GM18499 (cell line): ENCODE measurements at regions not wholly inside any gene's neighbourhood (a gene's known extent, or its start where the extent isn't known, plus 50 kb on each side); places are given as distances from the start of the nearest gene placed in this dataset.
A peak's percentile ranks its signal among the peaks of the same experiment; 100 is the strongest.
"Not testable (repeated sequence)": the region's sequence is repeated elsewhere in the genome, so short reads cannot be mapped to it uniquely, and the experiment has no call there.

ENCODE experiments used
- ATAC-seq: cut with Tn5 transposase; IDR thresholded peaks from one replicate; pipeline ENCODE4 v1.9.1; 2021; ENCODE audit warnings: moderate number of reproducible peaks; ENCODE audit not compliant: insufficient read depth, unreplicated experiment

DNA sequence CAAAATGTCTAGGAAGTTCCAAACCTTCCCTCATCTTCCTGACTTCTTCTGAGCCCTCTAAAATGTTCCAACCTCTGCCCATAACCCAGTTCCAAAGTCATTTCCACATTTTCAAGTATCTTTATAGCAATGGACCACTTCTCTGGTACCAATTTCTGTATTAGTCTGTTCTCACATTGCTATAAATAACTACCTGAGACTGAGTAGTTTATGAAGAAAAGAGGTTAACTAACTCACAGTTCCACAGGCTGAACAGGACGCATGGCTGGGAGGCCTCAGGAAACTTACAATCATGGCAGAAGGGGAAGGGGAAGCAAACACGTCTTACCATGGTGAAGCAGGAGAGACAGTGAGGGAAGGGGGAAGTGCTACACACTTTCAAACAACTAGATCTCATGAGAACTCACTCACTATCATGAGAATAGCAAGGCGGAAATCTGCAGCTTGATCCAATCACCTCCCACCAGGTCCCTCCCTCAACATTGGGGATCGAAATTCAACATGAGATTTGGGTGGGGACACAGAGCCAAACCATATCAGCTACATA, 213.2 kb upstream of the MGAT5 start:
- ATAC-seq = not testable (repeated sequence)

DNA sequence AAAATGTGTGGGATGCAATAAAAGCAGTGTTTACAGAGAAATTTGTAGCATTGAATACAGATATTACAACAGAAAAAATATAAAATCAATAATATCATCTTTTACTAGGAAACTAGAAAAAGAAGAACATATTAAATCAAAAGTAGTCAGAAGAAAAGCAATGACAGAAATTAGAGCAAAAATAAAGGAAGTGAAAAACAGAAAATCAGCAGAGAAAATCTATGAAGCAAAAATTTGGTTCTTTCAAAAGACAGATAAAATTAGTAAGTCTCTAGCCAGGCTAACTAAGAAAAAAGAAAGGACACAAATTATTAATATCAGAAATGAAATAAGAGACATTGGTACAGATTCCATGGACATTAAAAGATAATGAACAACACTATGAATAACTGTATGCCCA, 212.0 kb upstream of the MGAT5 start:
- ATAC-seq = no peak

DNA sequence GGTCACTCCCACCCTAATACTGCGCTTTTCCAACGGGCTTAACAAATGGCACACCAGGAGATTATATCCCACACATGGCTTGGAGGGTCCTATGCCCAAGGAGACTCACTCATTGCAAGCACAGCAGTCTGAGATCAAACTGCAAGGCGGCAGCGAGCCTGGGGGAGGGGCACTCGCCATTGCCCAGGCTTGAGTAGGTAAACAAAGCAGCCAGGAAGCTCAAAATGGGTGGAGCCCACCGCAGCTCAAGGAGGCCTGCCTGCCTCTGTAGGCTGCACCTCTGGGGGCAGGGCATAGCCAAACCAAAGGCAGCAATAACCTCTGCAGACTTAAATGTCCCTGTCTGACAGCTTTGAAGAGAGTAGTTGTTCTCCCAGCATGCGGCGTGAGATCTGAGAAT, 210.8 kb upstream of the MGAT5 start:
- ATAC-seq = not testable (repeated sequence)

DNA sequence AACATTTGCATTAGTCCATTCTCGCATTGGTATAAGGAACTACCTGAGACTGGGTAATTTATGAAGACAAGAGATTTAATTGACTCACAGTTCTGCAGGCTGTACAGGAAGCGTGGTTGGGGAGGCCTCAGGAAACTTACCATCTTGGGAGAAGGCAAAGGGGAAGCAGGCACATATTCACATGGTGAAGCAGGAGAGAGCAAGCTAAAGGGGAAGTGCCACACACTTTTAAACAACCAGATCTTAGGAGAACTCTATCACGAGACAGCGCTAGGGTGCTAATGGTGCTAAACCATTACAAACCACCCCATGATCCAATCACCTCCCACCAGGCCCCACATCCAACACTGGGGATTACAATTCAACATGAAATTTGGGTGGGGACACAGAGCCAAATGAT, 201.7 kb upstream of the MGAT5 start:
- no peak for ATAC-seq

DNA sequence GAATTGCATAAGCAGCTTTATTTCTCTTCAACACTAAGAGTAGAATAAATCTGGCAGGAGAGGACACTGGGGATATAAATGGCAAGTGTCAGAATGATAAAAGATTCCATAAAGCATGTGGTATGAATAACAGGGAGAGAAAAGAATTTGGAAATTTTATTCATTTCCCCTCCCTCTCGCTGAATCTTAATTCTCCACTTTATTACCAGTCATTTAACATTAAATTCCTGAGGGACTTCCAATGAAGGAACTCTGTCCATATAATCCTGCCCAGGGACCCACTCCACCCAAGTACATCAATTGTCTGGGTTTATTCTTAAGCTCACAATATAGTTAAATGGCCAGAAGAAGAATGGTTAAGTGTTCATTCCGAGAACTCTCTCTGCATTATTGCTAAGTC, 197.7 kb upstream of the MGAT5 start:
- no peak for ATAC-seq

DNA sequence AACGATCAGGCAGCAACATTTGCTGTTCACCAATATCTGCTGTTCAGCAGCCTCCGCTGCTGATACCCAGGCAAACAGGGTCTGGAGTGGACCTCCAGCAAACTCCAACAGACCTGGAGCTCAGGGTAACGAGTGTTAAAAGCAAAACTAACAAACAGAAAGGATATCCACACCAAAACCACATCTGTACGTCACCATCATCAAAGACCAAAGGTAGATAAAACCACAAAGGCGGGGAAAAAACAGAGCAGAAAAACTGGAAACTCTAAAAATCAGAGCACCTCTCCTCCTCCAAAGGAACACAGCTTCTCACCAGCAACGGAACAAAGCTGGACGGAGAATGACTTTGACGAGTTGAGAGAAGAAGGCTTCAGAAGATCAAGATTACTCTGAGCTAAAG, 192.8 kb upstream of the MGAT5 start:
- not testable (repeated sequence) for ATAC-seq

DNA sequence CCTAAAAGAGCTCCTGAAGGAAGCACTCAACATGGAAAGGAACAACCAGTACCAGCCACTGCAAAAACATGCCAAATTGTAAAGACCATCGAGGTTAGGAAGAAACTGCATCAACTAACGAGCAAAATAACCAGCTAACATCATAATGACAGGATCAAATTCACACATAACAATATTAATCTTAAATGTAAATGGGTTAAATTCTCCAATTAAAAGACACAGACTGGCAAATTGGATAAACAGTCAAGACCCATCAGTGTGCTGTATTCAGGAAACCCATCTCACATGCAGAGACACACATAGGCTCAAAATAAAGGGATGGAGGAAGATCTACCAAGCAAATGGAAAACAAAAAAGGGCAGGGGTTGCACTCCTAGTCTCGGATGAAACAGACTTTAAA, 191.6 kb upstream of the MGAT5 start:
- not testable (repeated sequence) for ATAC-seq

DNA sequence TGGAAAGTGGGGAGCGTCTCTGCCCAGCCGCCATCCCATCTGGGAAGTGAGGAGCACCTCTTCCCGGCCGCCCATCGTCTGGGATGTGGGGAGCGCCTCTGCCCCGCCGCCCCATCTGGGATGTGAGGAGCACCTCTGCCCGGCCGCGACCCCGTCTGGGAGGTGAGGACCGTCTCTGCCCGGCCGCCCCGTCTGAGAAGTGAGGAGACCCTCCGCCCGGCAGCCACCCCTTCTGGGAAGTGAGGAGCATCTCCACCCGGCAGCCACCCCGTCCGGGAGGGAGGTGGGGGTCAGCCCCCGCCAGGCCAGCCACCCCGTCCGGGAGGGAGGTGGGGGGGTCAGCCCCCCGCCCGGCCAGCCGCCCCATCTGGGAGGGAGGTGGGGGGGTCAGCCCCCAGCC, 190.0 kb upstream of the MGAT5 start:
- not testable (repeated sequence) for ATAC-seq

DNA sequence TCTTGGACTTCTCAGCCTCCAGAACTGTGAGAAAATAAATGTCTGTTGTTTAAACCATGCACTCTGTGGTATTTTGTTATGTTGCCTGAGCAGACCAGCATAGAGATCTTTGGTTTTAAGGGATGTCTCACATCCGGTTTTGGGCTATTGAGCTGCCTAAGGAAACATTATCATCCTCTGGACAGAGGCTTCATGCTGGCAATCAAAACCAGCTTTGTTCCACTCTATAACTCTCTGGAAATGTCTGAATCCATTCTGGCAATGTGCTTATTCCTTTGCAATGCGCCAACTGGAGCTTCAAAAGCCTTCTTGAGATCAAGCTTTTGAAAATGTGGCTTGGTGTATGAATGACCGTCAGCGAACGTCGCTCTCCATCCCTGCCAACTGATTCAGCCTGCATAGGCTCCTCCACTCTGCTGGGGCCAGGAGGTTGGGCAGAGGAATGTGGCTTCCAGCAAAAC, 183.6 kb upstream of the MGAT5 start:
- ATAC-seq = no peak

DNA sequence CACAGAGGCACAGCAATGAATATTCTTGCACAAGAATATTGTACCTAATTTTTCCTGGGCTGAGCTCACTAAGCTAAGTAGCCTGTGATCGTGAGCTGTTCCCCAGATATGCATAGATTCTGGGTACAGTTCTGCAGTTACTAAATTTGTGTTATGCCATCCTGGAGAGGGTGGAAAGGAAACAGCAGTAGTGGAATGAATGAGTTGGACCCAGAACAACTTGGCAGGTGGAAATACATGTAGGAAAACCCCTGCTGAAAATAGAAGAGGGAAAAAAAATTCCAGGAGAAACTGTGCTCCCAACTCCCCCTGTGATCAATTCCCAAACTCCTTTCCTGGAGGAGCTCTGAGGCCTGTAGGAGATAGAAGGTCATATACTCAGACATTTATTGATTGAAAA, 181.5 kb upstream of the MGAT5 start:
- no peak for ATAC-seq

DNA sequence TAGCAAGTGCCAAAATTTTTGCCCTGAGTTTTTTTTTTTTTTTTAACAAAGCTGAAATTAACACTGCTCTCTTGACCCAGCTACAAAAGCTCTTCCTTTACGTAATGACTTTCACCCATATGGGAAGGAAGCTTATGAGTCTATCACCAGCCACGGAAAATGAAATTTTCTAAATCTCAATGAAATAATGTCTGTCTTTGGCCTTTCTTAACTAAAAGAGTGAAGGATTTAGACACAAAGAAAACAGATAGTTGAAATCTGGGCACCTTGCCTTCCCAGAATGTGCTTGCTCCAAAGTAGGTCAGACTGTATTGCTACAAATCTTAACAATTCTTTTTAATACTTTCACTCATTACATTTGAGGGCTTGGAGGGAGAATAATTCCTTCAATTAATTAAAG, 180.8 kb upstream of the MGAT5 start:
- ATAC-seq = no peak

DNA sequence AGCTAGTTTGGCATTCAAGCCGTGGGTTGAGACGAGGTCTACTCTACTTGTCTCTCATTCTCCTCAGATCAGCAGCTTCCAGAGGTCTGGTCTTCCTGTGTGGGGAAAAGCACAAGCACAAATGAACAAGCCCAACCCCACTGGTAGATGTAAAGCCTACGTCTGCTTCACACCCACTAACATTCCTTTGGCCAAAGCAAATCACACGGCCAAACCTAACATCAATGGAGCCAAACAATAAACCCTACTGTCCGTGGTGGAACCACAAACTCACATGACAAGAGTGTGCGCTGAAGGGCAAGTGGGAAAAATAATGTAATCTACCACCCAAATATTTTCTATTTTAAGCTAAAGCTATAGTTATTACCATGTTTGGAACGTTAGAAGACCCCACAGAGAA, 179.3 kb upstream of the MGAT5 start:
- ATAC-seq = no peak

DNA sequence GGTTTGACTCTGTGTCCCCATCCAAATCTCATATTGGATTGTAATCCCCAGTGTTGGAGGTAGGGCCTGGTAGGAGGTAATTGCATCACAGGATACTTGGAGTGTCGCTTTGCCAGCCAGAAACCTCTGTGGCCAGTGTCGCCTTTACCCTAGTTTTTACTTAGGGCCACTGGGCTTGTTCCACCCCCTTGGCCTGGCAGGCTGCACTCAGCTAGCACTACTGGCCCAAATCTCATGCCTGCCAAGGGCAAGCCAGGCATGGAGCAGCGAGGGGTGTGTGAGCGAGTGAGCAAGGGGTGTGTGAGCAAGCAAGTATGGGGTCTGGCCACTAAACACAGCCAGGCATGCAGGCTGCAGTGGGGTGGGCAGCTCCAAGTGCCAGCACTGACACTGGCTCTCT, 178.7 kb upstream of the MGAT5 start:
- ATAC-seq = no peak

DNA sequence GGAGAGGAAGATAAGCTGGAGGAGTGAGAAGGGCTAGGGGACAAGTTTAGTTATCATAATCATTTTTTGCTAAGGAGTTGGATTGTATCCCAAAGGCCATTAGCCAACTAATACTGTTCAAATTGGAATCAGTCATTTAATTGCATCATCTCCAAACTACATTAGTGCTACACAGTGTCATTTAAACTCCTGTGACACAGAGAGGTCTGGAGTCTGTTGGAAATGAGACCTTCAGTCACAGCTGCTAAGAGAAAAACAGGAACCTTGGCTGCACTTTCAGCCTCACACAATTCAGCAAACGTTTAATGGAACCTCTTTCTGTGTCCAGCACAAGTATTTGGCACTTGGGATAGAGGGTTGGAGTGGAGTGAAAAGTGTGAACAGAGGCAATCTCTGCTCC, 175.5 kb upstream of the MGAT5 start:
- no peak for ATAC-seq

DNA sequence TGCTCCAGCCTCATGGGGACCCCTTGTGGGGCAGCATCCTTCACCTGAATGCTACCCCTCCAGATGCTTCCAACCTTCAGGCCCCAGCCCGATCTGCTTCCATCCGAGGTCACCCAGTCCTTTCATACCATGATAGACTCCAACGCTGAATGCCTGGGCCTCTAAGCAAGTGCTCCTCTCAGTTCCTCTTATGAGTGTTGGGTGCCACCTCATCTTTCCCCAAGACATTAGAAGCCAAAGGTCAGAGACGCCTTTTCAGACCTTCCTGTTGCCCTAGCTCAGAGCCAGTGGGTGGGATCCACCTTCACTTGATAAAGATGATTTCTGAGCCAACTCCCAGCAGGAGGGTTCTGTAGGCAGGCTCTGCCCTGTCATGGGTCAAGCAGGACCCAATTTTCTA, 174.5 kb upstream of the MGAT5 start:
- ATAC-seq = peak; percentile 90

DNA sequence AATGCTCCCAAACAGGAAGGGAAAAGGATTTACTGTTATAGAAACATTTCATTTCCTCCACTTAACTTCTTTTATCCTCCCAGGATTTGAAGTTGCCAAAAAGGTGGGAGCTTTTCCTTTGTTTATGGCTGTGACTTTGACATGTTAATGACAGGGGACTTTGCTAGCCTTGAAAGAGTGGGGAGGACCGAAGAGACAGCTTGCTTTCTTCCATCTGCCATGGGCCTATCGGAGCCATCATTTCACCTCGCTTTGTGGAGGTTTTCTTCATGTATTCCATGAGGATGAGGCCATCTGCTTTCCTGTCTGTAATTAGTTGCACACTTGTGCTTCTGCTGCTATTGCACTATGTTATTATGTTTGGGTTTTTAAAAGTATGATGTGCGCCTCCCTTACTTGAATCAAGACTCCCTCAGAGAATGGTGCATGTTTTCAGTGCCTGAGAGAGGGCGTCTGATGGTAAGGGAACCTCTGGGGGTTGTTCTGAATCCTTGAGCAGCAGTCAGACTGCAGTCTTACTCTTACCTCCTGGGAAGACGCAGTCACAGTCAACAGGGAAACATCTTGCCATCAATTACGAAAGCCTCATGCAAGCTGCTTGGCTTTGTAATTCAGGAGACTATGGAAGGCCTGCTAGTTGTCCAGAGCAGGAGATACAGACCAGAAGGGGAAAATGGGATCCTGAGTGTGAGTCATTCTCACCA, 173.3 kb upstream of the MGAT5 start:
- no peak for ATAC-seq

DNA sequence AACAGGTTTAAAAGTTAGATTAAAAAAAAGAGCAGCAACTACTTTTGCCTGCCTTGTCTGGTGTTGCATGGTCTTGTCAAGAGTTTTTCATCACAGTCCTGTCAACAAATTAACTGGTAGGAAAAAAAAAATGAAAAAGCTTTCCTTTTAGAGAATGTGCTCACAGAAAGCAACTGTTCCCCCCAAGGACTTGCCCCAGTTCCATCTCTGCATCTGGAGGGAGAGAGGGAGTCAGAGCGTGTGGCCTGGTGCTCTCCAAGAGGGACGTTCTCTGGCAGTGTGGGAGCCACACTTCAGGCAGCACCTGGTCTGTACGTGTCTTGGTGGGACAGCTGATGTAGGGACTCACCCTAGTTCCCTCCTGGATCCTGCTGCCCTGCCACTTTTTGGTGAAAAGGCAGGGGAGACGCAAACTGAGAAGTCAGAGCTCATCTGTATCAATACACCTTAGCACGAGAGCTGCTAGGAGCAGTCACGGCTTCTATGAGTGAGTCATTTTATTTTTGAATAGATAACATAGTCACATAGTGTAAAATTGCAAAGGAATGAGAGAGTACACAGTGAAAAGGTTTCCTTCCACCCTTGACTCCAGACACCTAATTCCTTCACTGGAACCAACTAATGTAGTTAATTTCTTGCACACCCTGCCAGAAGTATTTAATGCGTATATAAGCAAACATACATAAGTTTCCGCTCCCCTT, 172.5 kb upstream of the MGAT5 start:
- ATAC-seq = no peak

DNA sequence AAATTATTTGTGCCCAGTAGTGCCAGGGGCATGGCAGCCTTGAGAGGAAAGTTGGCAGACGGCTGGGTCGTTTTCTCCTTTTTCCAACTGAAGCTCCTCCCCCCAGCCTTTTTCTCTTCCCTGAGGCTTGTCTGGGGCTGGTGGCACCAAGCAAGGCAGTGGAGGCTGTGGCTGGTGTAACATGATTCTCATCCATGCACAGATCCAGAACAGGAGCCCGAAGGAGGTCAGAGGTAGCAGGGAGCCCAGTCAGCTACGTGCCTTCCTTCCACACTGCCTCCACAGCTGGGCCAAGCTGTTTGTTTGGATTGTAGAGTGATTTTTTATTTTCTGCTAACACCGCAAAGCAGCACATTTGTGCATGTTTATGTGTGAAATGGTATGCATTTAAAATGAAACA, 170.3 kb upstream of the MGAT5 start:
- no peak for ATAC-seq

DNA sequence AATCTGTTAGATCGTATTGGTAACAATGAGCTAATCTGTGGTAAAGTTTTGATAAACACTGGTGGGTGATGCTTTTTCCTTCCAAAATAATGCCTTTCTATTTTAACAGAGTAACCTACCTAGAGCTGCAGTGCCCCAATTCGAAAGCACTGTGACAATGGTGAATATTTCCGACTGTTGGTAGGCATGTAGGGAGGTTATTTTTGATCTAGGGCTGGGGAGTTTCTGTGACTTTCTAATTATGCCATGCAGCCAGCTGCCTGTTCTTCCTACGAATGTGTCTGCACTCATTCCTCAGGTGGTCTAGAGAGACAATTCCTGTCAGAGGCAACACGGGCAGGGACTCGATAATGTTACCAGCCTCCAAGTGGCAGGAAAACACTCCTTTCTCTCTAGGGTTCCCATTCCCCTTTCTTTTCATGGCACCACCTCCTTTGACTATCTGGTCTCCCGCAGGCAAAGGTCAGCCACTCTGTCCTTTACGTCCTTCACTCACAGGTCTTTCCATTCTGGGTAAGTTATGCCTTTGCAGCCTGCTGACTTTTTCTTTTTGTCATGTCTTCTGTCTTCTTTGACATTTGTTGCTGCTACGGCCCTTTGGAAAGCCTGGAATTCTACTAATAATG, 167.2 kb upstream of the MGAT5 start:
- no peak for ATAC-seq

DNA sequence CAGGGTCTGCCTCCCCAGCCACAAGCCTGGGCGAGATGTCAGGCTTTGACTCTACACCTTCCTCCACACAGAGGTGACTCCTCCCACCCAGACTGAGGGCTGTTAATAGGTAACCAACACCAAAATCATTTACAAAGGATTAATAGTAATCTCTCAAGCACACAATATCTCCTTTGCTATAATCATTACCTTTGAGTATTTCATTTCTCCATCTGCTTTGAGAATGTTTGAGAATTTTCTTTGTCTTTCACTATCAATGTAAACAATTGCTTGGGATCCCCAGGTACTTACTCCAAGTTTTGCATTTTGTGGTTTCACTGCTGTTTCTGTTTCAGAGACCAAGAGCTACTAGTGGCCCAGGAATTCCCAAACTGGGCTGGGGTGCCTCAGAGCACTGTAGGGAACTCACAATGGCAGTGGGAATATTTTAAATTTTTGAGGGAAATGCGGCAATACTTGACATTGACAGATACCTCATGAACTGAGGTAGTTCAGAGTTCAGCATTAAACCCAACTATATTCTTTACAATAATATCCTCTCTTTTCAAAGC, 166.4 kb upstream of the MGAT5 start:
- no peak for ATAC-seq

DNA sequence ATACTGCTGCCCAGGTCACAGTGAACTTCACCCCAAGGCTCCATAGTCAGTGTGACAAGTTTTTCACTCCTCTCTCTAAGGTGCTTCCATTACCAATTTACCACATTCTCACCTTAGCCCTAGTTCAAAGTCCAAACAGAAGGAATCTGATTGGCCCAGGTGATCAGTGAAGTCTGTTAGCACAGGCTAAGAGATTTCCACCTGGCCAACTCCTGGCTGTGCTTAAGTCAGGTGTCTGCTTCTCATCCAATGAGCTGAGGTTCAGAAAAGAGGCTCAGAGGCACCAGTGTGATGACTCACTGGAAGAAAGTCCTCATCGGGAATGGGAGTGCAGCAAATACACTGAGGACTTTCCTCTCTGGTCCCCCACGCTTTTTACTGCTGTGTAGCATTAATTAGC, 164.4 kb upstream of the MGAT5 start:
- ATAC-seq = no peak
